GM12878 (cell line): ENCODE measurements at regions not wholly inside any gene's neighbourhood (a gene's known extent, or its start where the extent isn't known, plus 50 kb on each side); places are given as distances from the start of the nearest gene placed in this dataset.

Source experiments
- ATAC-seq: fragments of 200-7000 bp; cut with Tn5 transposase; 3 replicates; pipeline ENCODE4 v1.9.1; 2020; ENCODE audit warnings: mild to moderate bottlenecking, moderate library complexity
- BruUV-seq: library from RNA; stranded (reverse); fragments of 400-500 nt; replicated peaks from 2 replicates; lab custom pipeline; 2021; lab: Mats Ljungman, UMichigan
- CTCF ChIA-PET: fragments of 300-600 bp; sonication (Branson Sonifier 250); formaldehyde crosslinking; extraction: SDS; loops from one replicate; lab custom pipeline; 2021; ENCODE audit warnings: inconsistent platforms; lab: Yijun Ruan, JAX
- POLR2A ChIA-PET: fragments of 350-600 bp; formaldehyde crosslinking; extraction: SDS; loops from one replicate; lab custom pipeline; 2021; ENCODE audit warnings: inconsistent platforms; lab: Charles Lee
- RAD21 ChIA-PET: fragments of 300-600 bp; sonication (Branson Sonifier 250); formaldehyde crosslinking; loops from one replicate; lab custom pipeline; 2023; ENCODE audit warnings: antibody characterized with exemption; ENCODE audit not compliant: unreplicated experiment; lab: Charles Lee
- SMC1A ChIA-PET: fragments of 300-600 bp; sonication (Branson Sonifier 250); formaldehyde crosslinking; loops from one replicate; lab custom pipeline; 2023; ENCODE audit not compliant: unreplicated experiment, uncharacterized antibody; lab: Charles Lee
- DNase-seq: peaks from one replicate; pipeline ENCODE4 v3.0.0-alpha.2; 2011; ENCODE audit warnings: low read depth, low spot score
- FAIRE-seq: peaks from 3 replicates; lab custom pipeline; 2011; peaks lifted over from hg19 to GRCh38; lab: Jason Lieb, UNC
- H2AFZ ChIP-seq: 2 replicates; pipeline ENCODE4 v1.6.0; 2011; ENCODE audit warnings: low read depth, low read length, control low read depth; ENCODE audit not compliant: control insufficient read depth
- H3K27ac ChIP-seq: 2 replicates; pipeline ENCODE4 v1.5.1; 2011; ENCODE audit warnings: control low read depth; ENCODE audit not compliant: control insufficient read depth, insufficient read depth
- H3K27me3 ChIP-seq, 2 experiments: replicated peaks in 1 of 2; 2 replicates each; pipeline versions ENCODE4 v1.6.0 to v1.6.1; 2011; ENCODE audit warnings: low read length in 1 of 2; ENCODE audit not compliant: control insufficient read depth in 2 of 2, insufficient read depth in 2 of 2
- H3K36me3 ChIP-seq, 2 experiments: 2 replicates each; pipeline ENCODE4 v1.5.1; 2011; ENCODE audit warnings: low read length in 1 of 2; ENCODE audit not compliant: control insufficient read depth in 2 of 2, insufficient read depth in 2 of 2
- H3K4me1 ChIP-seq: 2 replicates; pipeline ENCODE4 v1.6.1; 2011; ENCODE audit warnings: mild to moderate bottlenecking, low read length, moderate library complexity, mixed read lengths; ENCODE audit not compliant: control insufficient read depth, insufficient read depth
- H3K4me2 ChIP-seq: 2 replicates; pipeline ENCODE4 v1.6.0; 2011; ENCODE audit warnings: control low read depth; ENCODE audit not compliant: control insufficient read depth, insufficient read depth
- H3K4me3 ChIP-seq: fragments of 200-600 bp; sonication (generic); 2 replicates; pipeline ENCODE4 v1.5.1; 2016
- H3K79me2 ChIP-seq: 2 replicates; pipeline ENCODE4 v1.6.0; 2011; ENCODE audit warnings: low read length; ENCODE audit not compliant: control insufficient read depth, insufficient read depth
- H3K9ac ChIP-seq: 2 replicates; pipeline ENCODE4 v1.8.0; 2011; ENCODE audit warnings: low read length, control low read depth, mixed read lengths; ENCODE audit not compliant: control insufficient read depth, insufficient read depth
- H3K9me3 ChIP-seq: replicated peaks from 3 replicates; pipeline ENCODE4 v1.5.1; 2011; ENCODE audit warnings: mild to moderate bottlenecking, low read length; ENCODE audit not compliant: control insufficient read depth, insufficient read depth
- H4K20me1 ChIP-seq: 2 replicates; pipeline ENCODE4 v1.6.0; 2011; ENCODE audit not compliant: control insufficient read depth, insufficient read depth
- ASH2L ChIP-seq: fragments of 300-600, 200-600 bp; sonication (generic); IDR thresholded peaks from 2 replicates; pipeline ENCODE4 v1.6.1; 2017; ENCODE audit warnings: low read depth, mild to moderate bottlenecking, borderline replicate concordance
- BRCA1 ChIP-seq: IDR thresholded peaks from 2 replicates; pipeline ENCODE4 v1.6.1; 2011; ENCODE audit warnings: low read depth, low read length, improper control_type of control experiment
- FOS ChIP-seq: IDR thresholded peaks from 3 replicates; pipeline ENCODE4 v1.6.1; 2011; ENCODE audit warnings: borderline replicate concordance; ENCODE audit not compliant: insufficient read length; ENCODE audit errors: extremely low read depth
- FOXM1 ChIP-seq: IDR thresholded peaks from 2 replicates; pipeline ENCODE4 v1.6.1; 2012; ENCODE audit warnings: low read depth, mild to moderate bottlenecking, inconsistent platforms, low read length, moderate library complexity
- IRF4 ChIP-seq: IDR thresholded peaks from 2 replicates; pipeline ENCODE4 v1.6.1; 2011; ENCODE audit warnings: low read depth, low read length
- MTA2 ChIP-seq: fragments of 450-650 bp; IDR thresholded peaks from 2 replicates; pipeline ENCODE4 v1.6.1; 2016; ENCODE audit warnings: low read depth, mild to moderate bottlenecking, moderate library complexity
- MYC ChIP-seq: IDR thresholded peaks from 2 replicates; pipeline ENCODE4 v1.6.1; 2011; ENCODE audit warnings: mild to moderate bottlenecking, low read length, moderate library complexity, inconsistent platforms; ENCODE audit not compliant: insufficient read depth, insufficient replicate concordance, insufficient read length, severe bottlenecking
- NBN ChIP-seq: fragments of 450-650 bp; IDR thresholded peaks from 2 replicates; pipeline ENCODE4 v1.6.1; 2016
- NFIC ChIP-seq: IDR thresholded peaks from 2 replicates; pipeline ENCODE4 v1.6.1; 2012; ENCODE audit warnings: low read depth, mild to moderate bottlenecking, inconsistent platforms, low read length, moderate library complexity
- NR2C1 ChIP-seq: fragments of 450-650 bp; IDR thresholded peaks from 2 replicates; pipeline ENCODE4 v1.6.1; 2017; ENCODE audit warnings: antibody characterized with exemption, mild to moderate bottlenecking, moderate library complexity
- SMAD5 ChIP-seq: IDR thresholded peaks from 2 replicates; pipeline ENCODE4 v1.6.1; 2016; ENCODE audit warnings: antibody characterized with exemption, low read depth
- STAT1 ChIP-seq: fragments of 450-650 bp; conservative IDR thresholded peaks from 2 replicates; pipeline ENCODE4 v1.6.1; 2014; ENCODE audit warnings: antibody characterized with exemption, mild to moderate bottlenecking
- SUPT20H ChIP-seq: IDR thresholded peaks from 2 replicates; pipeline ENCODE4 v1.6.1; 2011; ENCODE audit warnings: low read depth, mild to moderate bottlenecking, low read length, moderate library complexity, borderline replicate concordance; ENCODE audit not compliant: control insufficient read depth
- WGBS: methylation state at CpG from one replicate; pipeline ENCODE4 v1.1.6; 2016; ENCODE audit warnings: low lambda C conversion rate; ENCODE audit not compliant: insufficient replicate concordance, insufficient coverage; ENCODE audit errors: missing lambda C conversion rate; 5-methylcytosine and 5-hydroxymethylcytosine counted together
- in situ Hi-C: fragments of 300-500 bp; cut with MboI; formaldehyde crosslinking; loops from 9 replicates; pipeline ENCODE4 v1.14.3; 2018; ENCODE audit warnings: mixed read lengths
- intact Hi-C: fragments of 100-400 bp; cut with micrococcal nuclease; formaldehyde crosslinking; loops from one replicate; pipeline ENCODE4 v1.14.2; 2022; ENCODE audit not compliant: unreplicated experiment
- TF ChIP-seq, protein P1 (sequence below): fragments of 450-650 bp; IDR thresholded peaks from 2 replicates; pipeline ENCODE4 v1.6.1; 2016; ENCODE audit warnings: mild to moderate bottlenecking
- TF ChIP-seq, protein P2 (sequence below): fragments of 450-650 bp; IDR thresholded peaks from 2 replicates; pipeline ENCODE4 v1.6.1; 2014; ENCODE audit warnings: mild to moderate bottlenecking

DNA sequence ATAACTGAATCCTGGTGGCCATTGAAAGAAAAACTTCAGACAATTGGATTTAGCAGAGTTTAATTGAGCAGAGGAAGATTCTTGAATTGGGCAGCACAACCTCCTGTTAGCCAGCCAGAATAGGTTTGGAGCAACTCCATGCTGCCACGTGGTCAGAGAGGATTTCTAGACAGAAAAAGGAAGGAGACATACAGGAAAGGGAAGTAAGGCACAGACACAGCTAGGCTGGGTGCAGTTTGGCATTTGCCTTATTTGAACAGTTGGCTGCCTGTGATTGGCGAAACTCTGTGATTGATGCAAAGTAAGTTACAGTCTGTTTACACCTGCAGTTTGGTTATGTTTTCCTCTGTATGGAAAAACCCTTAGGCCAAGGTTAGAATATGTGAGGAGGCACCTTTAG is 85.8 kb upstream of the SPATA13 start (continued):
- TF ChIP-seq NBN = no peak

DNA sequence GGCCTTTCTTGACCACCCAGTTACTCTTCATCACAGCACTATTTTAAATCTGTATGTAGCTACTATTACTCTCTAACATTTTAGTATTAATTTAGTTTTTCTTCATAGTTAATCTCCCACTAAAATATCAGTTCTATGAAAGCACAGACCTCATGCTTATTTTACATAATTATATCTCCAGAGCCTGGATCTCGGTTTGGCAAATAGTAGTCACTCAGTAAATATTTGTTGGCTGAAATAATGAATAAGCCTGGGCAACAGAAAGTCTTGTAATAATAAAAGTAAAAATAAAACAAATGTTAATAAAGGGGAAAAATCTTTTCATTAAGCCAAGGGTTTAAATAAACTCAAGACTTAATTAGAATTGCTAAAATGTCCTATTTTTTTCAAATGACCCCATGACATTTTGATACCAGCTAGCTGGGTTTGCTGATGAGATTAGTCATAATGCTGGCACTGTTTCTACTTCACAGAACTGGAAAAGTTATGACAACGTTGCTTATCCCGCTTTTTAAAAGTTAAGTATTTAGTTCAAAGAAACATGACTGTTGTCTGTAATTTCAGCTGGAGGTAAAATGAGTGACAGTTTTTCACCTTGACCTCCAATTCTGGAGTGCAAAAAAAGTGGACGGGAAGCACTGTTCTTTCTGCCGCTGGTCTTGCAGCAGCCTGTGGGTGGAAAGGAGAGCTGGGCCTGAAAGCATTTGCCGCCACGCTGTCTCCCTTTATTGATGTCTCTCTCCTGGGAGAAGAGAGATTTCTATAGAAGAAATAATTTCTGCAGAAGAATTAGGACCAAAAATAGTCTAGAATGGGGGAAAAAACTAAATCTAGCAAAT is 85.2 kb upstream of the SPATA13 start:
- H2AFZ ChIP-seq = no peak overlapping the region
- ChIA-PET RAD21 (no interaction called here), CTCF (no interaction called here), SMC1A (interaction anchor here (0.9 kb wide), 1 partner anchor 154 kb away, joined by 3 read pairs; no protein-coding TSS in a partner anchor), POLR2A (no interaction called here)
- H3K36me3 ChIP-seq = no peaks in the 10 kb centered on the region
- in situ Hi-C loops (no loop called here), intact Hi-C loops (no loop called here)
- TF ChIP-seq BRCA1 (no peak), ASH2L (no peak), SMAD5 (no peak), IRF4 (no peak)
- no peaks in the 10 kb centered on the region for H3K79me2 ChIP-seq
- BruUV-seq = no TSS peak
- H4K20me1 ChIP-seq = no peaks in the 10 kb centered on the region
- no peaks in the 10 kb centered on the region; a peak in 1 of 4 replicates for H3K27me3 ChIP-seq
- FAIRE-seq (no peak), ATAC-seq (no peak), DNase-seq (no peak)
- WGBS = 50% methylated on average over 7 of the region's 7 CpGs
- no peak overlapping the region for H3K4me3 ChIP-seq
- no peaks in the 10 kb centered on the region for H3K9me3 ChIP-seq
- H3K9ac ChIP-seq = no peak overlapping the region
- H3K4me2 ChIP-seq = no peak overlapping the region
- no peaks in the 10 kb centered on the region for H3K4me1 ChIP-seq
- no peak overlapping the region for H3K27ac ChIP-seq

DNA sequence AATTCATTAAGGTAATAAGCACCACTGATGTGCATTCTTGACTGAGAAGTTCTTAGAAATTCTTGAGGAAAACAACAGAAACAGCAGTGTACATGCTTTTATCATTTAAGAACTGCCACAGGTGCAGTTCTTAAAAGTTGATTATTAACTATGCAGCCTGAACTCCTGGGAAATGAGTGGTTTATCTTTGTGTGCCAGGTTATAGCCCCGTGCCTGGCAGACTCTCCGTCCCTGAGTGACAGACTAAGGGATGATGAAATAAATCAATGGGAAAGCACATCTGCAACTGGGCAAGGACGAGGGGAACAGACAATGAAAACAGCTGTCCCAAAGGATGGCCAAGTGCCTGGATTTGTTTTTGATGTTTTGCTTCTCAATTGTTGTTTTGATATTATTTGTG is 84.4 kb upstream of the SPATA13 start:
- Histone ChIP-seq H3K4me2 (no peak overlapping the region), H3K4me1 (no peaks in the 10 kb centered on the region), H3K4me3 (no peak overlapping the region), H3K9ac (no peak overlapping the region), H3K27me3 (no peaks in the 10 kb centered on the region; a peak in 1 of 4 replicates), H3K9me3 (no peaks in the 10 kb centered on the region), H3K27ac (no peak overlapping the region), H2AFZ (no peak overlapping the region), H3K79me2 (no peaks in the 10 kb centered on the region), H3K36me3 (no peaks in the 10 kb centered on the region), H4K20me1 (no peaks in the 10 kb centered on the region)
- DNase-seq (no peak), FAIRE-seq (no peak), ATAC-seq (no peak)
- SMC1A ChIA-PET = interaction anchor here (1.2 kb wide), 1 partner anchor 76 kb away, joined by 3 read pairs; no protein-coding TSS in a partner anchor
- CTCF ChIA-PET = interaction anchor here (0.9 kb wide), 1 partner anchor 23 kb away, joined by 4 read pairs; no protein-coding TSS in a partner anchor
- 36% methylated on average over 3 of the region's 3 CpGs for WGBS
- RAD21 ChIA-PET = no interaction called here
- POLR2A ChIA-PET = no interaction called here
- in situ Hi-C loops (no loop called here), intact Hi-C loops (no loop called here)
- no TSS peak for BruUV-seq
- TF ChIP-seq, protein P1, sequence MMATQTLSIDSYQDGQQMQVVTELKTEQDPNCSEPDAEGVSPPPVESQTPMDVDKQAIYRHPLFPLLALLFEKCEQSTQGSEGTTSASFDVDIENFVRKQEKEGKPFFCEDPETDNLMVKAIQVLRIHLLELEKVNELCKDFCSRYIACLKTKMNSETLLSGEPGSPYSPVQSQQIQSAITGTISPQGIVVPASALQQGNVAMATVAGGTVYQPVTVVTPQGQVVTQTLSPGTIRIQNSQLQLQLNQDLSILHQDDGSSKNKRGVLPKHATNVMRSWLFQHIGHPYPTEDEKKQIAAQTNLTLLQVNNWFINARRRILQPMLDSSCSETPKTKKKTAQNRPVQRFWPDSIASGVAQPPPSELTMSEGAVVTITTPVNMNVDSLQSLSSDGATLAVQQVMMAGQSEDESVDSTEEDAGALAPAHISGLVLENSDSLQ = no peak
- TF ChIP-seq, protein P2, sequence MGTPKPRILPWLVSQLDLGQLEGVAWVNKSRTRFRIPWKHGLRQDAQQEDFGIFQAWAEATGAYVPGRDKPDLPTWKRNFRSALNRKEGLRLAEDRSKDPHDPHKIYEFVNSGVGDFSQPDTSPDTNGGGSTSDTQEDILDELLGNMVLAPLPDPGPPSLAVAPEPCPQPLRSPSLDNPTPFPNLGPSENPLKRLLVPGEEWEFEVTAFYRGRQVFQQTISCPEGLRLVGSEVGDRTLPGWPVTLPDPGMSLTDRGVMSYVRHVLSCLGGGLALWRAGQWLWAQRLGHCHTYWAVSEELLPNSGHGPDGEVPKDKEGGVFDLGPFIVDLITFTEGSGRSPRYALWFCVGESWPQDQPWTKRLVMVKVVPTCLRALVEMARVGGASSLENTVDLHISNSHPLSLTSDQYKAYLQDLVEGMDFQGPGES = no peak
- TF ChIP-seq SUPT20H (no peak), NR2C1 (no peak), FOS (no peak), NFIC (no peak), MYC (no peak), FOXM1 (no peak), STAT1 (no peak), MTA2 (no peak)
